Esophagus muscularis mucosa (tissue), 4 donors: ENCODE measurements at regions not wholly inside any gene's neighbourhood (a gene's known extent, or its start where the extent isn't known, plus 50 kb on each side); places are given as distances from the start of the nearest gene placed in this dataset.

ENCODE experiments used
- DNase-seq: peaks from one replicate; pipeline ENCODE4 v3.0.0-alpha.2; 2017; ENCODE audit errors: extremely low spot score
- H3K27ac ChIP-seq, 4 donors: fragments of 200-600 bp; sonication (generic); replicated peaks in 1 of 4; 1 replicate in 3 of 4; 2 replicates in 1 of 4; pipeline ENCODE4 v1.5.1; 2016 to 2019; ENCODE audit warnings: mild to moderate bottlenecking in 1 of 4
- H3K27me3 ChIP-seq, 4 donors: fragments of 200-600 bp; sonication (generic); one replicate each; pipeline versions ENCODE4 v1.5.1 to v1.6.0; 2016 to 2019
- H3K36me3 ChIP-seq, 4 donors: fragments of 200-600 bp; sonication (generic); one replicate each; pipeline ENCODE4 v1.5.1; 2016 to 2019
- H3K4me1 ChIP-seq, 4 donors: fragments of 200-600 bp; sonication (generic); one replicate each; pipeline ENCODE4 v1.5.1; 2016 to 2019
- H3K4me3 ChIP-seq, 4 donors: fragments of 200-600 bp; sonication (generic); 1 replicate in 2 of 4; 2 replicates in 2 of 4; pipeline ENCODE4 v1.5.1; 2016 to 2019; ENCODE audit warnings: mild to moderate bottlenecking in 4 of 4, moderate library complexity in 1 of 4
- H3K9me3 ChIP-seq, 4 donors: fragments of 200-600 bp; sonication (generic); 1 replicate in 3 of 4; 2 replicates in 1 of 4; pipeline ENCODE4 v1.5.1; 2016 to 2019
- CTCF ChIP-seq, 3 experiments: fragments of 200-600 bp in 2 of 3; fragments of 450-650 bp in 1 of 3; sonication (generic) in 2 of 3; IDR thresholded peaks; one replicate each; pipeline ENCODE4 v1.5.1; 2017 to 2019; ENCODE audit warnings: antibody characterized with exemption in 3 of 3, mild to moderate bottlenecking in 2 of 3, moderate library complexity in 1 of 3
- EP300 ChIP-seq: sonication (generic); formaldehyde crosslinking; IDR thresholded peaks from one replicate; pipeline ENCODE4 v1.6.1; 2017; ENCODE audit warnings: antibody characterized with exemption
- POLR2A ChIP-seq: fragments of 450-650 bp; IDR thresholded peaks from one replicate; pipeline ENCODE4 v1.6.1; 2017; ENCODE audit warnings: antibody characterized with exemption, moderate library complexity, mild to moderate bottlenecking, low read depth
- POLR2AphosphoS5 ChIP-seq, 2 donors: sonication (generic); formaldehyde crosslinking; IDR thresholded peaks; one replicate each; pipeline ENCODE4 v1.6.1; 2017; ENCODE audit warnings: antibody characterized with exemption in 2 of 2
- WGBS: methylation state at CpG from one replicate; pipeline ENCODE4 v1.1.5; 2018; 5-methylcytosine and 5-hydroxymethylcytosine counted together
- intact Hi-C: fragments of 100-400 bp; cut with DNase I; formaldehyde crosslinking; loops from one replicate; pipeline ENCODE4 v1.15.1; 2023

- no peaks in the 10 kb centered on the region for H3K36me3 ChIP-seq
- no peaks in the 10 kb centered on the region for H3K4me1 ChIP-seq
- no peaks in the 10 kb centered on the region for H3K9me3 ChIP-seq
- intact Hi-C loops = no loop called here
- no peak for DNase-seq
- H3K27me3 ChIP-seq = peaks cover 0 to 5% (median 0%) of the 10 kb centered on the region in 4 donors
- 78% methylated on average over 13 of the region's 16 CpGs for WGBS
- TF ChIP-seq EP300 (no peak), CTCF (IDR thresholded peaks at IDR 0.05) (no peak), POLR2A (no peak), POLR2AphosphoS5 (IDR thresholded peaks at IDR 0.05) (no peak)
- no peak overlapping the region for H3K27ac ChIP-seq
- no peak overlapping the region for H3K4me3 ChIP-seq
Measured at GRCh38 chr12:114799574-114800487, 115.9 kb upstream of the TBX3 start.

- WGBS = 86% methylated on average over 8 of the region's 8 CpGs
- no peak overlapping the region for H3K4me3 ChIP-seq
- no peaks in the 10 kb centered on the region for H3K9me3 ChIP-seq
- intact Hi-C loops = no loop called here
- no peaks in the 10 kb centered on the region for H3K36me3 ChIP-seq
- H3K27me3 ChIP-seq = no peaks in the 10 kb centered on the region
- H3K4me1 ChIP-seq = no peaks in the 10 kb centered on the region
- TF ChIP-seq POLR2AphosphoS5 (IDR thresholded peaks at IDR 0.05) (no peak), EP300 (no peak), CTCF (IDR thresholded peaks at IDR 0.05) (no peak), POLR2A (no peak)
- no peak overlapping the region for H3K27ac ChIP-seq
- no peak for DNase-seq
Measured at GRCh38 chr12:114794049-114794558, 110.1 kb upstream of the TBX3 start.

GRCh38 chr12:114790276-114790675 is 106.3 kb upstream of the TBX3 start:
- Histone ChIP-seq H3K4me1 (no peaks in the 10 kb centered on the region), H3K36me3 (no peaks in the 10 kb centered on the region), H3K9me3 (no peaks in the 10 kb centered on the region), H3K27me3 (no peaks in the 10 kb centered on the region), H3K27ac (no peak overlapping the region), H3K4me3 (no peak overlapping the region)
- no peak for TF ChIP-seq POLR2A
- TF ChIP-seq CTCF (IDR thresholded peaks at IDR 0.05) = no peak
- TF ChIP-seq EP300 = no peak
- no peak for TF ChIP-seq POLR2AphosphoS5 (IDR thresholded peaks at IDR 0.05)
- intact Hi-C loops = no loop called here
- WGBS = 100% methylated on average over 1 of the region's 1 CpG
- no peak for DNase-seq

GRCh38 chr12:114789821-114790220 is 105.8 kb upstream of the TBX3 start:
- Histone ChIP-seq H3K9me3 (no peaks in the 10 kb centered on the region), H3K4me1 (no peaks in the 10 kb centered on the region), H3K36me3 (no peaks in the 10 kb centered on the region), H3K27me3 (no peaks in the 10 kb centered on the region), H3K27ac (no peak overlapping the region), H3K4me3 (no peak overlapping the region)
- no peak for DNase-seq
- no peak for TF ChIP-seq CTCF (IDR thresholded peaks at IDR 0.05)
- no peak for TF ChIP-seq POLR2AphosphoS5 (IDR thresholded peaks at IDR 0.05)
- TF ChIP-seq EP300 = no peak
- TF ChIP-seq POLR2A = no peak
- intact Hi-C loops = no loop called here
- WGBS = 77% methylated on average over 5 of the region's 5 CpGs
